Lower lobe of right lung (tissue), 2 donors: ENCODE measurements at regions not wholly inside any gene's neighbourhood (a gene's known extent, or its start where the extent isn't known, plus 50 kb on each side); places are given as distances from the start of the nearest gene placed in this dataset.
A peak's percentile ranks its signal among the peaks of the same experiment; 100 is the strongest.
"Not testable (repeated sequence)": the region's sequence is repeated elsewhere in the genome, so short reads cannot be mapped to it uniquely, and the experiment has no call there.

Experiments used
- ATAC-seq, 2 donors: fragments of 200-7000 bp; cut with Tn5 transposase; one replicate each; pipeline ENCODE4 v1.9.1; 2020 to 2022; ENCODE audit warnings: mild to moderate bottlenecking in 2 of 2, moderate library complexity in 2 of 2
- DNase-seq: peaks from one replicate; pipeline ENCODE4 v3.0.0-alpha.2; 2020
- H3K27ac ChIP-seq: fragments of 200-600 bp; one replicate; pipeline ENCODE4 v1.8.0; 2022
- H3K27me3 ChIP-seq: fragments of 200-600 bp; one replicate; pipeline ENCODE4 v1.8.0; 2022; ENCODE audit warnings: low read depth
- H3K36me3 ChIP-seq: fragments of 200-600 bp; one replicate; pipeline ENCODE4 v1.8.0; 2022; ENCODE audit warnings: mild to moderate bottlenecking
- H3K4me1 ChIP-seq: fragments of 200-600 bp; one replicate; pipeline ENCODE4 v1.8.0; 2022
- H3K4me3 ChIP-seq: fragments of 200-600 bp; one replicate; pipeline ENCODE4 v1.8.0; 2022; ENCODE audit warnings: mild to moderate bottlenecking
- H3K9me3 ChIP-seq: fragments of 200-600 bp; one replicate; pipeline ENCODE4 v1.8.0; 2022
- intact Hi-C: fragments of 100-400 bp; cut with DNase I; formaldehyde crosslinking; loops from one replicate; pipeline ENCODE4 v1.11.0; 2022
- TF ChIP-seq, protein P1 (sequence below): fragments of 200-600 bp; IDR thresholded peaks from one replicate; pipeline ENCODE4 v1.8.0; 2022; ENCODE audit warnings: antibody characterized with exemption, mild to moderate bottlenecking
- donor health status: DM: no; HTN: yes; CAD: no; lungs with severe emphysema.

DNA sequence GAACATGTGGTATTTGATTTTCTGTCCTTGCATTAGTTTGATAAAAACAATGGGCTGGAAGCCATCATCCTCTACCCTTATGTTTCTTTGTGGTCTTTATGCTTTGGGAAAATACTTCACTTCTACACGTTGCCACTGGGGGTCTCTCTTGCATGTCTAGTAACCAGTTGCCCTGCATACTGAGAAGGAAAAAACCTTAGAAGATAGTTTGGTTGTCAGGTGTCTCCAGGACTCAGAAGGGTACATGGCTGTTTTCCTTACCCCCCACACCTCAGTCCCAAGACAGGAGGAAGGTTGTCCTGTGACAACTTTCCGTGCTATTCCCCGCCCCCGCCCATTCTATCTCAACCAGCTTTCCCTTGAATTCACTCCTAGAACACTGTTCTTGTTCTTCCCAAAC is 62.1 kb upstream of the LANCL3 start:
- H3K36me3 ChIP-seq = no peaks in the 10 kb centered on the region
- no peak overlapping the region for H3K4me3 ChIP-seq
- no peaks in the 10 kb centered on the region for H3K27me3 ChIP-seq
- TF ChIP-seq, protein P1, sequence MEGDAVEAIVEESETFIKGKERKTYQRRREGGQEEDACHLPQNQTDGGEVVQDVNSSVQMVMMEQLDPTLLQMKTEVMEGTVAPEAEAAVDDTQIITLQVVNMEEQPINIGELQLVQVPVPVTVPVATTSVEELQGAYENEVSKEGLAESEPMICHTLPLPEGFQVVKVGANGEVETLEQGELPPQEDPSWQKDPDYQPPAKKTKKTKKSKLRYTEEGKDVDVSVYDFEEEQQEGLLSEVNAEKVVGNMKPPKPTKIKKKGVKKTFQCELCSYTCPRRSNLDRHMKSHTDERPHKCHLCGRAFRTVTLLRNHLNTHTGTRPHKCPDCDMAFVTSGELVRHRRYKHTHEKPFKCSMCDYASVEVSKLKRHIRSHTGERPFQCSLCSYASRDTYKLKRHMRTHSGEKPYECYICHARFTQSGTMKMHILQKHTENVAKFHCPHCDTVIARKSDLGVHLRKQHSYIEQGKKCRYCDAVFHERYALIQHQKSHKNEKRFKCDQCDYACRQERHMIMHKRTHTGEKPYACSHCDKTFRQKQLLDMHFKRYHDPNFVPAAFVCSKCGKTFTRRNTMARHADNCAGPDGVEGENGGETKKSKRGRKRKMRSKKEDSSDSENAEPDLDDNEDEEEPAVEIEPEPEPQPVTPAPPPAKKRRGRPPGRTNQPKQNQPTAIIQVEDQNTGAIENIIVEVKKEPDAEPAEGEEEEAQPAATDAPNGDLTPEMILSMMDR = peak; percentile 32
- no peak overlapping the region for H3K27ac ChIP-seq
- ATAC-seq (no peak), DNase-seq (no peak)
- H3K4me1 ChIP-seq = no peaks in the 10 kb centered on the region
- intact Hi-C loops = no loop called here
- H3K9me3 ChIP-seq = no peaks in the 10 kb centered on the region

DNA sequence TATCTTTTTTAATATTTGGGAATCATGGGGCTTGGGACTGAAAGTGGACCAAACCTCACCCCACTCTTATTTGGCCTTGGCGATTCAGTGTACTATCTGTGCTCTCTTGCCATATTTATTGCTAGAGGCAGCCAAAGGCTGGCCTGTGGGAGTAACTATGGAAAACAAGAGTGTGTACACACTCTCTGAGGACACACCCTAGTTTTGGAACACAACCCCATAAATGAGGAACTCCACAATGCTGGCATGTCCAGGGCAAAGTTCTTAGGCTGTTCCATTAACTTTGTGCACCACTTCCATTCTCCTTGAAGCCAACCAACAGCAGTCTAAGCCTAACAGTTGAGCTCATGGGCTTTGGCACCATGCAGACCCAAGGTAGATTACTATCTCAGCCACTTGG is 54.9 kb upstream of the LANCL3 start:
- H3K27me3 ChIP-seq, DNase-seq, H3K4me3 ChIP-seq, H3K36me3 ChIP-seq, H3K9me3 ChIP-seq, H3K27ac ChIP-seq, ATAC-seq, H3K4me1 ChIP-seq, intact Hi-C loops: not testable (repeated sequence)

DNA sequence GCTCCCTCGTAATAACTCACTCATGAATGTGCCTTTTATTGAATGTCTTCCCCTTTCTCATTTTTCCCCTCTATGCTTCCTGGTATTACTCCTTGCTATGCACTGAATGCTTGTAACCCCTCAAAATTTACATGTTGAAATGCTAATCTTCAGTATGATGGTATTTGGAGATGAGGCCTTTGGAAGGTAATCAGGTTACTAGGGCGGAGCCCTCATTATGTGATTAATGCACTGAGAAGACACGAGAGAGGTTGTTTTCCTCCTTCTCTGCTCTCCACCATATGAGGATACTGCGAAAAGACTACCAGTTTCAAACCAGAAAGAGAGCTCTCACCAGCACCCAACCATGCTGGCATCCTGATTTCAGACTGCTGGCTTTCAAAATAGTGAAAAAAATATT is 52.2 kb upstream of the LANCL3 start:
- ATAC-seq, DNase-seq, H3K36me3 ChIP-seq, H3K4me3 ChIP-seq, intact Hi-C loops, H3K27me3 ChIP-seq, H3K9me3 ChIP-seq, H3K4me1 ChIP-seq, H3K27ac ChIP-seq: not testable (repeated sequence)

DNA sequence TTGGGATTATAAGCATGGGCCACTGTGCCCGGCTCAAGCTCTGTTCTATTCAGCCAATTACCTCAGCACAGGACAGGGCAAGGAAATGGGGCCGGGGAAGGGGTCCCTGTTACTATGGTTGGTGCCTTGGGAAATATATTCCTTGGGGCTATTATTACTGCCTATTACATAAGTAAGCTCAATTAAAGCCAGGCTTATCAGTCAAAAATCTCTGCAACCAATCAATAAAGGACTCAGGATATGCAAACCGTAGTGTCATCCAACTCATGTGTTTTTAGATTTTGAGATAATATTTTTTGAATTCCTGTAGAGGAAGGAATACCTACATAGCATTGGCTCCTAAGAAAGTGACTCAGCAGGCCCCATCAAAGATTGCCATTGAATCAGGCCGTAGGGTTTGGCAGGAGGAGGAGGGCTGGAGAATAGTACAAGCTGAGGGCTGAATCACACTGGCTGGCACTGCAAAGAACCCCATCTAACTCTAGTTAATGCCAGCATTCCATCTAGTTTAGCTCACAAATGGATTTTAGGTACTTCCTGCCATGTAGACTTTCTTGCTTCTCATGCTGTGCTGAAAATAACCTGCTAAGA is 50.5 kb upstream of the LANCL3 start:
- H3K4me3 ChIP-seq, H3K4me1 ChIP-seq, H3K27me3 ChIP-seq, H3K36me3 ChIP-seq, H3K27ac ChIP-seq, intact Hi-C loops, H3K9me3 ChIP-seq, DNase-seq, ATAC-seq: not testable (repeated sequence)
